ENCODE measurements at regions not wholly inside any gene's neighbourhood (a gene's known extent, or its start where the extent isn't known, plus 50 kb on each side); places are given as distances from the start of the nearest gene placed in this dataset.

DNA sequence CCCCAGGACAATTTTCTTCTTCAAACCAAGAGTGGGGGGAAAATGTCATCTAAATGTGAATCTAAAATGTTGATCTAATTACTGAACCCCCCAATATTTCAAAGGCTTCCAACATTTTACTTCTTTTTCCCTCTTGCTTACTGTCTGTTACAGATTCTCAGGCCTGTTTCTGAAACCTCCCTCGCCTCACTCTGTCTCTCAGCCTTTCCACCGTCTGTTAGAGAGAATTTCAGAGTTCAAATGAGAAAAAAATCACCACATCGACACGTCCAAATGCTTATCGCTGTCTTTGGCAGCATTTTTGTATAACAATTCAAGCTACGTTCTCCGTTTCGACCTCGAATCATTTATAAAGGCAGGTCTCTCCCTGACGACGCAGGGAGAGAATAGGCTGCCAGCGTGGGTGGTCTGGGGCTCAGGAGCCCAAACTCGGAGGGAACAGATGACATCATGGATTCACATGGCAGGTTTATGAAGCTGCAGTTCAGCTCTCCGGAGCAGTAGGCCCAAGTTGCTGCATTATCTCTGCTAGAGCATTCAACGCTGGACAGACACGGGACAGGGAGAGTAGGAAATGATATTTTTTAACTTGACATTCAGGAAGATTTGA lies 139.8 kb downstream of the GAS1 start:
- Histone ChIP-seq H3K9me3 (ENCODE audit: control insufficient read depth, insufficient read depth, low read length) (no peaks in the 10 kb centered on the region), H3K4me3 (ENCODE audit: low read depth, low read length) (no peak overlapping the region), H3K27me3 (ENCODE audit: control insufficient read depth, insufficient read depth, low read length) (no peaks in the 10 kb centered on the region), H3K27ac (ENCODE audit: low read depth, low read length) (peak overlapping the region; percentile 63), H3K36me3 (ENCODE audit: control insufficient read depth, insufficient read depth, low read length) (no peaks in the 10 kb centered on the region), H3K4me1 (ENCODE audit: control insufficient read depth, insufficient read depth, low read length) (peaks cover 4% of the 10 kb centered on the region)
- peak in 2 of 6 donors; percentile 74 to 84 for DNase-seq (ENCODE audit: low read depth in 4 of 6, low spot score in 6 of 6)
- 18% methylated on average over 10 of the region's 16 CpGs for WGBS (ENCODE audit: insufficient coverage)

DNA sequence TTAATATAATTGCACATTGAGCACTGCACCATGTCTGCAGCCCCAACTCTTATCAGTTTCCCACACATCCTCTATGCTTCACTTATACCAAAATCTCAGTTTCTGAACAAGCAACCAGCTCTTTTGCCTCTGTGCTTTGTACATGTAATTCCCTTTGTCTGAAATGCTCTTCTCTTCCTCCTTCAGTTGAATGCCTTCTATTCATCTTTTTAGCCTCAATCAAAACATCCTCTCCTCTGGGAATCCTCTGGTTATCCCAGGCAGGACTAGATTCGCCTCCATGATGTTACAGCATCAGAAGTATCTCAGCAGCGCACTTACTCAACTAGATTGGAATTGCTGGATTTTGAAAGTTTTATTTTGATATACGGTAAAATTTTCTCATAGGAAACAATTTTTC lies 143.3 kb downstream of the GAS1 start:
- H3K4me3 ChIP-seq (ENCODE audit: low read depth, low read length) = no peak overlapping the region
- H3K27me3 ChIP-seq (ENCODE audit: control insufficient read depth, insufficient read depth, low read length) = peaks cover 2% of the 10 kb centered on the region
- no peak overlapping the region for H3K27ac ChIP-seq (ENCODE audit: low read depth, low read length)
- no peaks in the 10 kb centered on the region for H3K36me3 ChIP-seq (ENCODE audit: control insufficient read depth, insufficient read depth, low read length)
- DNase-seq (ENCODE audit: low read depth in 4 of 6, low spot score in 6 of 6) = no peak
- H3K4me1 ChIP-seq (ENCODE audit: control insufficient read depth, insufficient read depth, low read length) = peaks cover 4% of the 10 kb centered on the region
- no peaks in the 10 kb centered on the region for H3K9me3 ChIP-seq (ENCODE audit: control insufficient read depth, insufficient read depth, low read length)
- no CpG with 5 or more reads among the region's 3 CpGs for WGBS (ENCODE audit: insufficient coverage)

DNA sequence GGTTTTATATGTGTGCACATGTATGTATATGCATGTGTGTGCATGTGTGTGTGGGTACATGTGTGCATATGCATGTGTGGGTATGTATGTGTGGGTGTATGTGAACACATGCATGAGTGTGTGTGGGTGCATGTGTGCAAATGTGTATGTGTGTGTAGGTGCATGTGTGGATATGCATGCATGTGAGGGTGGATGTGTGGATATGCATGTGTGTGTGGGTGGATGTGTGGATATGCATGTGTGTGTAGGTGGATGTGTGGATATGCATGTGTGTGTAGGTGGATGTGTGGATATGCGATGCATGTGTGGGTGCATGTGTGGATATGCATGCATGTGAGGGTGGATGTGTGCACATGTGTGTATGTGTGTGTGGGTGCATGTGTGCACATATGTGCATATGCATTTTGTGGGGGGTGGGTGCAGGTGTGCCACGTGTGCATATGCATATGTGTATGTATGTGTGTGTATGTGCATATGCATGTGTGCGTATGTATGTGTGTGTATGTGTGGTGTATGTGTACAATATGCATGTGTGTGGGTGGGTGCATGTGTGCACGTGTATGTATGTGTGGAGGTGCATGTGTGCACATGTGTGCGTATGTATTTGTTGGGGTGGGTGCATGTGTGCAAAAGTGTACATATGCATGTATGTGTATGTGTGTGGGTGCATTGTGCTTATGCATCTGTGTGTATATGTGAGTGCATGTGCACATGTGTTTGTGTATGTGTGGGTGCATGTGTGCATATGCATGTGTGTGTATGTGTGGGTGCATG lies 144.2 kb downstream of the GAS1 start:
- Histone ChIP-seq H3K4me1 (ENCODE audit: control insufficient read depth, insufficient read depth, low read length) (peaks cover 4% of the 10 kb centered on the region), H3K4me3 (ENCODE audit: low read depth, low read length) (no peak overlapping the region), H3K9me3 (ENCODE audit: control insufficient read depth, insufficient read depth, low read length) (no peaks in the 10 kb centered on the region), H3K27ac (ENCODE audit: low read depth, low read length) (no peak overlapping the region), H3K27me3 (ENCODE audit: control insufficient read depth, insufficient read depth, low read length) (peaks cover 2% of the 10 kb centered on the region), H3K36me3 (ENCODE audit: control insufficient read depth, insufficient read depth, low read length) (no peaks in the 10 kb centered on the region)
- DNase-seq (ENCODE audit: low read depth in 4 of 6, low spot score in 6 of 6) = no peak
- 95% methylated on average over 5 of the region's 5 CpGs for WGBS (ENCODE audit: insufficient coverage)

DNA sequence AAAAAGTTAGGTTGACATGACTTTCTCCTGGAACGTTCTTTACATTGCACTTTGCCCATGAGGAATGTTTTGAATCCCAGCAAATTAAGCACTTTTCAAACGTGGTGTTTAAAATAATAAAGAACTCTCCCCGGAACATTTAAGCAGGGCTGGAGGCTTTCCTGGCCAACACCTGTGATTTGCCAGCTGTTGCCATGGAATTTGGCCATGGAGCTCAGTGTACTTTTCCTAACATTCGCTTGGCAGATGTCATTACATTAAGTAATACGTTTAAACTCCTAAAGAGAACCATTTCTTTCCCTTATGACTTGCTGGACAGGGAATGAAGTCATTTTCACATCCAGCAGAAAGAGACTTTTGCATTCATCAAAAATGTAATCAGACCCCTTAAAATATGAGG lies 146.1 kb downstream of the GAS1 start:
- DNase-seq (ENCODE audit: low read depth in 4 of 6, low spot score in 6 of 6) = peak in 2 of 6 donors; percentile 40 to 69
- no peaks in the 10 kb centered on the region for H3K9me3 ChIP-seq (ENCODE audit: control insufficient read depth, insufficient read depth, low read length)
- H3K27ac ChIP-seq (ENCODE audit: low read depth, low read length) = no peak overlapping the region
- H3K4me3 ChIP-seq (ENCODE audit: low read depth, low read length) = no peak overlapping the region
- H3K4me1 ChIP-seq (ENCODE audit: control insufficient read depth, insufficient read depth, low read length) = no peaks in the 10 kb centered on the region
- WGBS (ENCODE audit: insufficient coverage) = 23% methylated on average over 3 of the region's 5 CpGs
- H3K27me3 ChIP-seq (ENCODE audit: control insufficient read depth, insufficient read depth, low read length) = peaks cover 2% of the 10 kb centered on the region
- no peaks in the 10 kb centered on the region for H3K36me3 ChIP-seq (ENCODE audit: control insufficient read depth, insufficient read depth, low read length)

DNA sequence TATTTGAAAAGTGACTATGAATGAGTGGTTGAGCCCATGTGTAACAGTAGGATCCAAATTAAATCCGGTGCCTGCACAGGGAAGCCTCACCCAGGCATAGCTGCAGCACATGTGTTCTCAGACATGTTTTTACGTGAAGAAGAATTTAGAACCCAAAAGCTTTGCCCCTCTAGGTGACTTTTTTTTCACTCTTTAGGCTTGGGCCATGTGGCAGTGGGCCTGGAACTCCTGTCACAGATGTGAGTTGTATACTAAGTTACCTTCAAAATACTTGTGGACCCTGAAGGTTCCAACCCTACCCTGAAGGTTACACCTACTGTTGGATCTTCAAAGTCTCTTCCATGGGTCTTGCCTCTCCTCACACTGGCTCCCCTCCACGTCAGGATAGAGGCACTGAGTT lies 146.6 kb downstream of the GAS1 start:
- Histone ChIP-seq H3K36me3 (ENCODE audit: control insufficient read depth, insufficient read depth, low read length) (no peaks in the 10 kb centered on the region), H3K27me3 (ENCODE audit: control insufficient read depth, insufficient read depth, low read length) (peaks cover 2% of the 10 kb centered on the region), H3K27ac (ENCODE audit: low read depth, low read length) (no peak overlapping the region), H3K4me3 (ENCODE audit: low read depth, low read length) (no peak overlapping the region), H3K9me3 (ENCODE audit: control insufficient read depth, insufficient read depth, low read length) (no peaks in the 10 kb centered on the region), H3K4me1 (ENCODE audit: control insufficient read depth, insufficient read depth, low read length) (peaks cover 3% of the 10 kb centered on the region)
- no peak for DNase-seq (ENCODE audit: low read depth in 4 of 6, low spot score in 6 of 6)
- WGBS (ENCODE audit: insufficient coverage) = 38% methylated on average over 1 of the region's 3 CpGs

DNA sequence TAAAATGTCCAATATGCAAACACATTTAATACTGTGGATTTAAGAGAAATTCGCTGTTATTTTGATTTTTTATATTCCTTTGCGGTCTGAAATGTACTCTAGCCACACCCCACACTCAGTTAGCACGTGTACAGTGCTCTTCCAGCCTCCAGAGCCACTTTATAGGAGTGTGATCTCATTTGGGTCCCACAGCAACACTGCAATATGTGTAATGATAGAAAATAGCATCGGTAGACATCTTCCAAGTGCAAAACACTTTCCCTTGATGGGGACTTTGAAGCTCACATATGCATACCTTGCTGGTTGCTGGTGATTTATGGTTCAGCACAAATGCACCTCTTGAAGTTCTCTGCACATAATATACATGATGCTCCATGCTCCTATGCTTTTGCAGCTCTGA lies 148.3 kb downstream of the GAS1 start:
- Histone ChIP-seq H3K27ac (ENCODE audit: low read depth, low read length) (no peak overlapping the region), H3K4me1 (ENCODE audit: control insufficient read depth, insufficient read depth, low read length) (peaks cover 10% of the 10 kb centered on the region), H3K27me3 (ENCODE audit: control insufficient read depth, insufficient read depth, low read length) (peaks cover 2% of the 10 kb centered on the region), H3K9me3 (ENCODE audit: control insufficient read depth, insufficient read depth, low read length) (no peaks in the 10 kb centered on the region), H3K36me3 (ENCODE audit: control insufficient read depth, insufficient read depth, low read length) (no peaks in the 10 kb centered on the region), H3K4me3 (ENCODE audit: low read depth, low read length) (no peak overlapping the region)
- no CpG with 5 or more reads among the region's 4 CpGs for WGBS (ENCODE audit: insufficient coverage)
- DNase-seq (ENCODE audit: low read depth in 4 of 6, low spot score in 6 of 6) = peak in 1 of 6 donors; percentile 77

DNA sequence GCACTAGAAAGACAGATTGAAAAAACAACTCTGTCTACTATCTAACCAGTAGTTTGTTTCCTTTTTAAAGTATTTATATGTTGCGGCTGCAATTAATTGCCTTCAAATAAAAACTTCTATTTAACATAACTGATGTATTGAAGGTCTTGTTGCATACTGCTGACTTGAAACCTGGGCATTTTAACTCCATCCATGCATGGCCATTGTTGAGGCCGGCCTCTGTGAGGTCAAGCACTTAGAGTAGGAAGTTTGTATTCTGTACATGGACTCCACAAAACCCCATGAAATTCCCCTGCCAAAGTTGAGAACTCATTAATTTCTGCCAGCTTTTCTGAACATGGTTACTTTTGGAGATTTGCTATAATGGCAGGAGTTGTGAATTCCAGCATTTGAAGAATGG lies 150.6 kb downstream of the GAS1 start:
- no peak for DNase-seq (ENCODE audit: low read depth in 4 of 6, low spot score in 6 of 6)
- no CpG with 5 or more reads among the region's 2 CpGs for WGBS (ENCODE audit: insufficient coverage)
- Histone ChIP-seq H3K36me3 (ENCODE audit: control insufficient read depth, insufficient read depth, low read length) (no peaks in the 10 kb centered on the region), H3K4me1 (ENCODE audit: control insufficient read depth, insufficient read depth, low read length) (peaks cover 10% of the 10 kb centered on the region), H3K9me3 (ENCODE audit: control insufficient read depth, insufficient read depth, low read length) (no peaks in the 10 kb centered on the region), H3K27ac (ENCODE audit: low read depth, low read length) (no peak overlapping the region), H3K27me3 (ENCODE audit: control insufficient read depth, insufficient read depth, low read length) (peaks cover 1% of the 10 kb centered on the region), H3K4me3 (ENCODE audit: low read depth, low read length) (no peak overlapping the region)

DNA sequence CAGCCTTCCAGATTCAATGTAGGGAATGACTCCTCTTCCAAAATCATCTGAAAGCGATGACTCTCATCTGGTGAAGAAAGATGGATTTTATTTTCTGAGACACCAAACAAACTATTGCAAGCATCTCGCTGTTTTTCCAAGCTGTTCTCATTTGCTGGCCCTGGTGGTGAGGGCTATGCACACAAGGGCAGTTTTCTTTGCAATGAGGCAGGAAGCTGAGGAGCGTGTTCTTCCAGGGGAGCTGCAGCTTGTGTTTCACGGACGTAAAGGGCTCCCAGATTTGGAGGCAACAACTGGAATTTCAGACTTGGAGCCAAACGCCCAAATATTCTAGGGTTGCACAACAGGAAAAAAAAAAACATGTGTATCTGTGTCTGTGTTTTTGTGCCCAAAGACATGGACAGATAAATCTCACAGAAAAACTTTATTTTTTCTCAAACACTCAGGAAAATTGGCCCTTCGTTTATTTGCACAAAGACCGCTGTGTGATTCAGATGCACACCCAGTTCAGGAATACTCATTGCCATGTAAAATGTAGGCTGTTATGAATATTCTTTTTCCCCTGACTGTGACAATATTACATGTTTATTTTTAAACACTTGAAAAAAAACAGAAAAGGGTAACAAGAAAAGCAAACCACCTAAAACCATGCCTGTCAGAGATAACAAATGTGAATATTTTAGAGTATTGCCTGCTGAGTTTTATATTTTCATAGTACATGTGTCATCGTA lies 151.3 kb downstream of the GAS1 start:
- H3K27me3 ChIP-seq (ENCODE audit: control insufficient read depth, insufficient read depth, low read length) = no peaks in the 10 kb centered on the region
- WGBS (ENCODE audit: insufficient coverage) = 10% methylated on average over 3 of the region's 9 CpGs
- no peaks in the 10 kb centered on the region for H3K36me3 ChIP-seq (ENCODE audit: control insufficient read depth, insufficient read depth, low read length)
- H3K27ac ChIP-seq (ENCODE audit: low read depth, low read length) = peak overlapping the region; percentile 68
- no peak overlapping the region for H3K4me3 ChIP-seq (ENCODE audit: low read depth, low read length)
- no peaks in the 10 kb centered on the region for H3K9me3 ChIP-seq (ENCODE audit: control insufficient read depth, insufficient read depth, low read length)
- peaks cover 10% of the 10 kb centered on the region for H3K4me1 ChIP-seq (ENCODE audit: control insufficient read depth, insufficient read depth, low read length)
- peak in 2 of 6 donors; percentile 61 to 78 for DNase-seq (ENCODE audit: low read depth in 4 of 6, low spot score in 6 of 6)

DNA sequence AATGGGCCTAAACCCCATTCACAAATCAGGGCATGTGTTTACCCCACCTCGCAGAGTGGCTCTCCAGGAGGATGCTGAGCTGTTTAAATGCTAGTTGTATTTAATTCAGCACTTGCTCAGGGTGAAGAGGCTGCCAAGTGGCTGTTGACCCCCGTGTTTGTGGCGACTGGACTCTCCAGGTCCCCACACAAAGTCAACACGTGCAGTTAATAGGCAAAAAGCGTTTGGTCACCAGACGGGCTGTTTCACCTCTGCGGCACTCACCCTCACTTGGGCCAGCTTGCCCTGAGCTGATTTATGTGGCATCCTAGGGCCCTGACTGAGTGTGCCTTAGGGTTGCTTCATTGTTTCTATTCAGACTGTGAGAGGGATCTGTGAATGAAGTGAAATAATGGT lies 152.3 kb downstream of the GAS1 start:
- peak in 2 of 6 donors; percentile 41 to 49 for DNase-seq (ENCODE audit: low read depth in 4 of 6, low spot score in 6 of 6)
- H3K27ac ChIP-seq (ENCODE audit: low read depth, low read length) = peak overlapping the region; percentile 68

More for the DNA sequence above, 152.3 kb downstream of the GAS1 start:
- H3K27me3 ChIP-seq (ENCODE audit: control insufficient read depth, insufficient read depth, low read length) = no peaks in the 10 kb centered on the region
- H3K4me3 ChIP-seq (ENCODE audit: low read depth, low read length) = no peak overlapping the region
- no peaks in the 10 kb centered on the region for H3K36me3 ChIP-seq (ENCODE audit: control insufficient read depth, insufficient read depth, low read length)
- 23% methylated on average over 6 of the region's 7 CpGs for WGBS (ENCODE audit: insufficient coverage)
- H3K9me3 ChIP-seq (ENCODE audit: control insufficient read depth, insufficient read depth, low read length) = no peaks in the 10 kb centered on the region
- peaks cover 10% of the 10 kb centered on the region for H3K4me1 ChIP-seq (ENCODE audit: control insufficient read depth, insufficient read depth, low read length)
